HUES6 (cell line): ENCODE measurements at regions not wholly inside any gene's neighbourhood (a gene's known extent, or its start where the extent isn't known, plus 50 kb on each side); places are given as distances from the start of the nearest gene placed in this dataset.

Source experiments
- H3K27ac ChIP-seq: 2 replicates; pipeline ENCODE4 v1.7.0; 2013; ENCODE audit warnings: low read depth, mild to moderate bottlenecking, low read length, inconsistent platforms
- H3K27me3 ChIP-seq: 2 replicates; pipeline ENCODE4 v1.6.1; 2013; ENCODE audit warnings: low read length; ENCODE audit not compliant: control insufficient read depth, insufficient read depth
- H3K36me3 ChIP-seq: 2 replicates; pipeline ENCODE4 v1.6.1; 2013; ENCODE audit warnings: low read length; ENCODE audit not compliant: control insufficient read depth, insufficient read depth
- H3K4me1 ChIP-seq: 2 replicates; pipeline ENCODE4 v1.6.1; 2013; ENCODE audit warnings: low read length; ENCODE audit not compliant: control insufficient read depth, insufficient read depth
- H3K4me3 ChIP-seq: 2 replicates; pipeline ENCODE4 v1.5.1; 2013; ENCODE audit warnings: low read depth, low read length
- H3K9ac ChIP-seq: one replicate; pipeline ENCODE4 v1.6.1; 2013; ENCODE audit warnings: mild to moderate bottlenecking, low read length
- H3K9me3 ChIP-seq: 2 replicates; pipeline ENCODE4 v1.6.1; 2013; ENCODE audit warnings: low read depth, low read length; ENCODE audit not compliant: control insufficient read depth, insufficient read depth

DNA sequence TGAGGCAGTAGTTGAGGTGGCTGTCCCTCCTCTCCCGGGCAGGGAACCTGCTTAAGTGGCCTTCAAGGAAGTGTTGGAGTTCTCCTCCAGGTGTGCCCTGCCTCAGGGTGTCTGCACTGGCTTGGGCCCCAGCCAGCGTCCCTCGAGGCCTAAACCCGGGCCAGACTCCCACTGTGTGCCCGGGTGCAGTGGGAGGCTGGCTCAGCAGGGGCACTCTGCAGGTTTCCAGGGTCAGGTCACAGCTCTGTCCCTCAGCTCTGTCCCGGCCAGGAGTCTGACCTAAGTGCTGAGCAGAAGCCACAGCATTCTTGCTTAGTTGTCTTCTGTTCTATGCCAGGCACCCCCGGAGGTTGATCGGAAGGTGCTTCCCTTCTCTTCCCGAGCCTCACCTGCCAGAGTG, 69.0 kb upstream of the OTOS start:
- H3K36me3 ChIP-seq, result no peaks in the 10 kb centered on the region
- H3K9me3 ChIP-seq, result no peaks in the 10 kb centered on the region
- no peak overlapping the region for H3K9ac ChIP-seq
- no peak overlapping the region for H3K27ac ChIP-seq
- H3K4me1 ChIP-seq, result peaks cover 8% of the 10 kb centered on the region; the same call in 1 of the 2 replicates
- H3K4me3 ChIP-seq, result no peak overlapping the region
- H3K27me3 ChIP-seq, result no peaks in the 10 kb centered on the region

DNA sequence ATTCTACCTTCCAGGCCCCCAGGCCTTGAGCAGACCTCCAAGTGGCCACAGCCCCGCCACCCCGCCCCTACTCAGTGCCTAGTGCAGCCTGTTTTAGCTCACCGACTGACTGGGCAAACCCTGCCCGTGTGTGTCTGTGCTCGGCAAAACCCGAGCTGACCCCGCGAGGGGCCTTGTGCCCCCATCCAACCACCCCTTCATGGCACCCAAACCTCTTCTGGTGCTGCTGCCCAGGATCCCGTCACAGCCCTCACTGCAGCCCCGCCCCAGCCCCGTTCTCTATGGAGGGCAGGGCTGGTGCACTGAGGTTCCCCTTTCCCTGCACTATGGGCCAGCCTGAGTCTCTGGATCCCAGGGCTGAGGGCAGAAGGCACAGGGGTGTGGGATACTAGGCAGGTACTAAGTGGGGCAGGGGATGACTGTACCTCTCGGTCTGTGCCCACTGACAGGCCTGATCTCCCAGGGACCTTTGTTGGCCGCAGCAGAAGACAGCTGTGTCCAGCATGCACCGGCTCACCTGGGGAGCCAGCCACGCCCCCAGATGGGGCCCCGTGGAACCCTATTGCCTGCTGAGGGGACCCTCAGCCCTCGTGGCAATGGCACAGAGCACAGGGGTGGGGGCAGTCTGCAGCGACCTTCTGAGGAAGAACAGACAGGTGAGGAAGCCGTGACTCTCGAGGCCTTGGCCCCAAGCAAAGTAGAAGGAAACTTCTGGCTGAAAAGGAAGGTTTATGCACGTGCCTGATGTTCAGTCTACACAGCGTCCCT, 69.9 kb upstream of the OTOS start:
- no peak overlapping the region for H3K27ac ChIP-seq
- peaks cover under 1% of the 10 kb centered on the region; the same call in 1 of the 2 replicates for H3K4me1 ChIP-seq
- no peaks in the 10 kb centered on the region for H3K27me3 ChIP-seq
- no peaks in the 10 kb centered on the region for H3K9me3 ChIP-seq
- no peak overlapping the region for H3K9ac ChIP-seq
- no peak overlapping the region for H3K4me3 ChIP-seq
- H3K36me3 ChIP-seq, result no peaks in the 10 kb centered on the region

DNA sequence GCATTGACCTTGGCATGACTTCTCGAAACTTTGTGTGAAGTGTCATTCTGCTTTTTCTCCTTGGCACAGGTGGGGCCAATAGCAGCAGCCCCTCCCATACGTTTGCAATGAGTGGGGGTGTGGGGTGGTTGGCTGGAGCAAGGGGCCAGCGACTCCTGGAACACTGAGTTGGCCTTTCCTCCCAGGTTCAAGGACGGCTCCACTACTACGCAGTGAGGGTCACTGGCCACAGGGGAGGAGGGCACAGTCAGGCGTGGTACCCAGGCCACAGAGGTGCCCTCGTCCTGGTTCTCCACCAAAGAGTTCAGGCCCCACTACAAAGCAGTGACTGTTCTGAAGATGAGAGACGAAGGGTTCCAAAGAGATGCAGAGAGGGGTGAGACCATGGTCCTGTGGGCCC, 70.6 kb upstream of the OTOS start:
- Histone ChIP-seq H3K27me3 (no peaks in the 10 kb centered on the region), H3K27ac (no peak overlapping the region), H3K9ac (no peak overlapping the region), H3K4me1 (no peaks in the 10 kb centered on the region), H3K36me3 (no peaks in the 10 kb centered on the region), H3K9me3 (no peaks in the 10 kb centered on the region), H3K4me3 (no peak overlapping the region)

DNA sequence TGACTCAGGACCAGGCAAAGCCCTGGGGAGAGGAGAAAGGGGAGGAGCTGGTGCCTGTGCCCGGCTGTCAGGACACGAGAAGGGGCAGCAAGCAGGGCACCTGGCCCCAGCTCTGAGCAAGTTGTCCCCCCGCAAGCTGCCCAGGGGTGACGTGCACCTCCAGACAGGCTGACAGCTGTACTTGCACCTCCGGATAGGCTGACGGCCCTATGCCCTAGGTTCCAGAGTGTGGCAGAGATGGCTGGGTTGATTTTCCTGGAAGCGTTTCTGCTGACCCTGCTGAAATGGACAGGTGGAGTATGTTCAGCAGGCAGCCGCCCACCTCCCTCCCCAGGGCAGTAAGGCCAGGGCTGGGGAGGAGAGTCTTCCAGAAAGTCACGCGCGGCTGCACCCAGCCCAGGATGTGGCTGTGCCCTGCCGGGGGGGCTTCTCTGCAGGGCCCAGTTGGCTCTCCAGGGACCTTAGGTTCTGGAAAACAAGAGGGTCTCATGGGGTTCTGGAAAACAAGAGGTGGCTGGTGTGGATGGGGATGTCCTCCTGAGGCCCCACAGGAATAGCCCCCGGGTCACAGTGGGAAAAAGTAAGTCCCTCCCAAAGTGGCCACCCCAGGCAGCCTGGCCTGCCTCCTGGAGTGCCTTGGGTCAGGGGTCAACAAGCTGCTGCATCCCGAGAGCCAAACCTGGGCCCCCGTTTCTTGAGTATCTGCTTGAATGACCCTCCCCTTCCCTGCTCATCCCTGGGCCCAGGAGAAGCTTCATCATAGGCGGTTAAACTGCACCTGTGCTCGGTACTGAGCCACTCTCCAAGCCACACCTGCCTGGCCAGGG, 71.4 kb upstream of the OTOS start:
- H3K36me3 ChIP-seq, result no peaks in the 10 kb centered on the region
- no peaks in the 10 kb centered on the region for H3K4me1 ChIP-seq
- no peaks in the 10 kb centered on the region for H3K9me3 ChIP-seq
- no peak overlapping the region for H3K9ac ChIP-seq
- H3K27me3 ChIP-seq, result no peaks in the 10 kb centered on the region
- H3K4me3 ChIP-seq, result no peak overlapping the region
- H3K27ac ChIP-seq, result no peak overlapping the region

DNA sequence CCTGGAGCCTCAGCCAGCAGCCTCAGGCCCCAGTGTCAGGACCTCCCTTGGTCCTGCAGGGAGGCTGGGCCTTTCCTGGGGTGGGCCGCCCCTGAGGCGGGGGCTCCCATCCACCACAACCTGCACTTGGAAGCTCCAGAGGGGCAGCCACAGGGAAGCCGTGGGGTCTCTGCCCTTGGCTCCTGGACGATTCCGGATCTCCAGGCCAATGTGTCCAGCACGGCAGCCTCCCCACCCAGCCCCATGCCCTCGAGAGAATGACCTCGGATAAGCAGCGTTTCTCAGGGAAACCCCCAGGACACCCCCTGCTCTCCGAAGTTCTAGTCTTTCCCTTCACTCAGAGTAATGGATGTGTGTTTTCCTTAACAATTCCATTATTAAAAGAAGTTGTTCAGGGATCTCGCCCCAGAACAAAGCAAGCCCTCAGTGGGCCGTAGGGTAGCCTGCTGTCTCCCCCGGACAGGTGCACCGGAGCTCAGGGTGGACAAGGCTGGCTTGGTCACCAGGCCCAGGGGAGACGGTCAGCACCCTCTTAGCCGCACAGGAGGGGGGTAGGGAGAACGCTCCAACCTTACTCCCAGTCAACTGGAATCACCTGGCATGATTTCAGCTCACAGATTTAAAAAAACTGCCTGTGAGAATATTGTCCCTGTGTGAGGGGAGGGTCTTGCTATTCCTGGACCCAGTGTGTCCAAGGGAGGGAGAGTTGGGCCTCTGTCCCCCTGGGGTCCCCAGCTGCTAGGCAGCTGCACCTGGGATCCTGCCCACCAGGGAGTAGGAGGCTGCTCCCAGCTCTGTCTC, 72.2 kb upstream of the OTOS start:
- H3K9me3 ChIP-seq, result no peaks in the 10 kb centered on the region
- H3K9ac ChIP-seq, result no peak overlapping the region
- no peaks in the 10 kb centered on the region for H3K36me3 ChIP-seq
- no peak overlapping the region for H3K4me3 ChIP-seq
- H3K4me1 ChIP-seq, result no peaks in the 10 kb centered on the region
- no peaks in the 10 kb centered on the region for H3K27me3 ChIP-seq
- H3K27ac ChIP-seq, result no peak overlapping the region

DNA sequence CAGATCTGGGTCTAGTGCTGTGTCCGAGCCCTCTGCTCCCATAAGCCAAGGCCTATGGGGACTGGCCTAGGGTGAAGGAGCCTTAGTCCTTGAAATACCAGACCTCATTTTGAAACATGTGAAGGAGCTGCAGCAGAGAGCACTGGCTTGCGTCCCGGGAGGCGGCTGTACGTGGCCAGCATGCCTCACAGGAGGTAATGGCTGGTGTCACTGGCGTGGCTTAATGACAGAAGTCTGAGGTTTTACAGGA, 72.7 kb upstream of the OTOS start:
- Histone ChIP-seq H3K4me1 (no peaks in the 10 kb centered on the region), H3K4me3 (no peak overlapping the region), H3K9me3 (no peaks in the 10 kb centered on the region), H3K9ac (no peak overlapping the region), H3K27ac (no peak overlapping the region), H3K27me3 (no peaks in the 10 kb centered on the region), H3K36me3 (no peaks in the 10 kb centered on the region)

DNA sequence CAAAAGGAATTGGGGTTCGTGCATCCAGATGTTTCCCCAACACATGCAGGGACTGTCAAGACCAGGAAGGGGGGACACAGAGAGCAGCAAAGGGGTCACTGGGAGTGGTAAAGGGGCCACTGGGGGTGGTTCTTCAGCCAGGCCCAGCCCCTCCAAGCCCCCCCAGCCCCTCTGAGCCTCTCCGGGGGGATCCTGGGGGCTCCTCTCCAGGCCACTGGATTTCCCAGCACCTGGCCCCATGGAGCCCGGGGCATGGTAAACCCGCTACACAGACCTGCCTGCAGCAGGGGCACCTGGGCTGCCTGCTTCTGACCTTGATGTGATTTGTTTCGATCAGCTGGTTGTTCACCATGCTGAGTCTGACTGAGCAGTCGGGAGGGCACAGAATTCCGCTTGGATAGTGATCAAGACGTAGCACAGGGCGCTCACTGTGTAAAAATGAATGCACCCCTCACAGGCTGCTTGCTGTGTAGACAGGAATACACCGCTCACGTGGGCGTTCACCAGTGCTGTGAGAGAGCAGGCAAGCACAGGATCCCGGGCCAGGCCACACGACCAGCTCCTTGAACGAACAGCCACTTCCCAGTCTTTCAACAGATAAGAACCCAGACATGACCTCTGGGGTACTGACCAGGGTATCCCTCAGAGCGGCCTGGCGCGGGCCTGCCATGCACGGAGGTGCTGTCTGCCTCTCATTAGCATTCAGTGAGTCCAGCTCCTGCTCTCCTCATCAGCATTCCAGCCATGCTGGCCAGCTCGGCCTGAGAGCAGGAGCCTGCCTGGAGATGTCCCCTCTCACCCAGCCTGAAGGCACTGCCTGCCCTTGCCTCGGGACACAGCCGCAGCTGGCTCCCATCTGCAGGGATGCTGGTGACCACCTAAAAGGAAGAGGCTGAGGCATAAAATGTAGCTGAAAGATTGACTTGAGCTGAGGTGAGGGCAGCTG, 73.3 kb upstream of the OTOS start:
- Histone ChIP-seq H3K4me3 (no peak overlapping the region), H3K27me3 (no peaks in the 10 kb centered on the region), H3K4me1 (no peaks in the 10 kb centered on the region), H3K9ac (no peak overlapping the region), H3K27ac (no peak overlapping the region), H3K9me3 (no peaks in the 10 kb centered on the region), H3K36me3 (no peaks in the 10 kb centered on the region)

DNA sequence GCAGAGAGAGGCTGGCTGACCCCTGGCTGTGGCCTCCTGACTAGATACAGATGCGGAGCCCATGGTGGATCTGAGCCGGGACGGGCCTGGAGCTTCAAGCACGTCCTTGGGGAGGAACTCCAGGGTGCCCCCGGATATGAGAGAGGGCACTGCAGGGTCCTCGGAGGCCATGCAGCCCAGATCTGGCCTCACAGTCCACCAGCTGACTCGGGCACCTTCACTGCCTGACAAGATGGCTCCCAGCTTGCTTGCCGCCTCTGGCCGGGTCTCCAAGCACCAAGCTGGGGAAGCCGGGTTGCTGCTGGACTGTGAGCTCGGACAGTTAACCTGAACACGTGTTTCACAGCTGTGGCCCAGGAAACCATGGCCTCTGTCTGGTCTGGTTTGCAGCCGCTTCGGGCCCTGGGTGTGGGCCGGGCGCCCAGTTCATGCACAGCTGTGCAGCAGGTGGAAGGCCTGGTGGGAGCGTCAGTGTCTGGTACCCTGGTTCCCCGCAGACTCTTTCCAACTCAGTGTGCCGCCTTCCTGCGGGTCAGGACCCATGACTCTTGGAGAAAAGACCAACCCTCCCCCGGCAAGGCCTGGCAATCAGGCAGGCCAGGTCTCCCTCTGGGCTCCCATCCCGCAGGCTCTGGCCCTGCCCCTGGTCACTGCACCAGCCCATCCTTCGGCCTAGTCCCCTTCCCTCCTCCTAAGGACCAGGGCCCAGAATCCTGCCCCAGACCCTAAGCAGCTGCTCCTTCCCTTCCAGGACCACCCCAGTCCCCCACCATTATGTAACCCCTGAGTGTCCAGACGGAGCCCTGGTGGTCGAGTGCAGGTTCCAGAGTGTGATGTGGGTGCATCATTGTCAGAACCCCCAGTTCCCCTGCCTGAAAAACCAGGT, 74.6 kb upstream of the OTOS start:
- H3K9ac ChIP-seq, result no peak overlapping the region
- H3K27me3 ChIP-seq, result no peaks in the 10 kb centered on the region; the same call in 1 of the 2 replicates

DNA sequence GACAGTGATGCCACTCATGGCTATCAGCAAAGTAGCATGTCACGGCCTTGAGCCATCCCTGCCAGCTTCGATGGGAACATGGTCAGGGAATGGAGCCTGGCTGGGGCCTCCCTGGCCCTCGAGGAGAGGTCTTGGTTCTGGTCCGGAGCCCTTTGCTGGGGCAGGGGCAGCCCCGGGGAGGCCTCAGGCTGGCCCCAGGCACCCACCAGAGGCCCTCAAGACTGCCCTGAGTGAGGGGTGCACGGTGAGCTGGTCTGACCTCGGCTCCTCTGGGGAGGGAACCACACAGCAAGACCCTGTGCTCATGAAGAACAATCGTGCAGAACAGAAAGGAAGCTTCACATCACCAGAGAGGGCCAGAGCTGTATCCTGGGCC, 75.2 kb upstream of the OTOS start:
- Histone ChIP-seq H3K27me3 (no peaks in the 10 kb centered on the region; the same call in 1 of the 2 replicates), H3K4me3 (no peak overlapping the region), H3K4me1 (no peaks in the 10 kb centered on the region)

More for the DNA sequence above, 74.6 kb upstream of the OTOS start:
- no peak overlapping the region for H3K27ac ChIP-seq
- H3K4me1 ChIP-seq, result no peaks in the 10 kb centered on the region
- H3K9me3 ChIP-seq, result no peaks in the 10 kb centered on the region
- no peaks in the 10 kb centered on the region for H3K36me3 ChIP-seq
- H3K4me3 ChIP-seq, result no peak overlapping the region

DNA sequence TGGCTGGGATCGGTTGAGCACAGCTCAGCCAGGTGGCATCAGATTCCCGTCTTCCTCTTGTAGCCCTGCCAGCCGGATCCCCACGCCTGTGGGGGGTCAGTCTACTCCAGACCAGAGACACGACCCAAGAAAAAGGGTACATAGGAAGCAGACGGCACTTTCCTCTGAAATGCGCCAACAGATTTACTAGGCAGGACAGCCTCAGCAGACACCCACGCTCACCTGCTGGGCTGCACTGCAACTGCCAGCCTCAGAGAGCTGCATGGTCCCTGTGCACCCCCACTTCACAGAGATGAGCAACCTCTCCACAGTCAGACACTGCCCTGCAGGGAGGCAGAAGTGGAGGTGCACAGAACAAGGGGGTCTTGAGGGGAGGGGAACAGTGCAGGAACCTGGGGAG, 75.7 kb upstream of the OTOS start:
- H3K27me3 ChIP-seq, result no peaks in the 10 kb centered on the region; the same call in 1 of the 2 replicates
- H3K36me3 ChIP-seq, result no peaks in the 10 kb centered on the region
- H3K9me3 ChIP-seq, result no peaks in the 10 kb centered on the region
- H3K4me1 ChIP-seq, result no peaks in the 10 kb centered on the region
- no peak overlapping the region for H3K9ac ChIP-seq
- H3K27ac ChIP-seq, result no peak overlapping the region
- no peak overlapping the region for H3K4me3 ChIP-seq

More for the DNA sequence above, 75.2 kb upstream of the OTOS start:
- H3K9me3 ChIP-seq, result no peaks in the 10 kb centered on the region
- H3K9ac ChIP-seq, result no peak overlapping the region
- H3K27ac ChIP-seq, result no peak overlapping the region
- no peaks in the 10 kb centered on the region for H3K36me3 ChIP-seq
